ENCODE measurements at regions not wholly inside any gene's neighbourhood (a gene's known extent, or its start where the extent isn't known, plus 50 kb on each side); places are given as distances from the start of the nearest gene placed in this dataset.
"Not testable (repeated sequence)": the region's sequence is repeated elsewhere in the genome, so short reads cannot be mapped to it uniquely, and the experiment has no call there.

GRCh38 chr10:80855348-80855971, 317.8 kb downstream of the SH2D4B start:
- Histone ChIP-seq H3K27ac (ENCODE audit: low read depth, low read length) (no peak overlapping the region), H2AFZ (ENCODE audit: low read length, unreplicated experiment) (no peak overlapping the region), H3K36me3 (ENCODE audit: insufficient read depth, low read length) (no peaks in the 10 kb centered on the region), H3K27me3 (ENCODE audit: insufficient read depth, low read length) (no peaks in the 10 kb centered on the region), H3K4me3 (ENCODE audit: low read depth, low read length) (no peak overlapping the region), H3K79me2 (ENCODE audit: control insufficient read depth, insufficient read depth, low read length, unreplicated experiment) (no peaks in the 10 kb centered on the region), H3K4me1 (ENCODE audit: control insufficient read depth, insufficient read depth, low read length, unreplicated experiment) (no peaks in the 10 kb centered on the region)

DNA sequence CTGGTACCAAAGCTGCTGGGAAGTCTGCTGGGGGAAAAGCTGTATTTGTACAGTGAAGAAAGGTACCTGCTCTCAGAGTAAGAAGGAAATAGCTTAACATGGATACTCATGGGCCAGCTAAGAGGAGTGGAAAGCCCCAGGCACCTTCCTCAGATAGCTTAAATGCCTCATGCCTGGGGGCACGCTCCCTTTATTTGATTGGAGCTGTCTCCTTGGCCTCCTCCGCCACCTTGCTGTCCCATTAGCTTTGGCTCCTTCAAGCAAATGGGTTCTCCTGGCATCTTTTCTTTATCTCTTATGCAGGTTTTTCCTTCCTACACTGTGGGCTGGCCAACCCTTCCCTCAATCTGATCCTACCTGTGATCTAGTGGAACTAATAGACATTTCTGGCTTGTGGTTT, 318.5 kb downstream of the SH2D4B start:
- no peaks in the 10 kb centered on the region for H3K4me1 ChIP-seq (ENCODE audit: control insufficient read depth, insufficient read depth, low read length, unreplicated experiment)
- H3K36me3 ChIP-seq (ENCODE audit: insufficient read depth, low read length), result no peaks in the 10 kb centered on the region
- no peaks in the 10 kb centered on the region for H3K79me2 ChIP-seq (ENCODE audit: control insufficient read depth, insufficient read depth, low read length, unreplicated experiment)
- H3K27ac ChIP-seq (ENCODE audit: low read depth, low read length), result no peak overlapping the region
- H3K4me3 ChIP-seq (ENCODE audit: low read depth, low read length), result no peak overlapping the region
- no peaks in the 10 kb centered on the region for H3K27me3 ChIP-seq (ENCODE audit: insufficient read depth, low read length)
- no peak overlapping the region for H2AFZ ChIP-seq (ENCODE audit: low read length, unreplicated experiment)

- H3K27ac ChIP-seq (ENCODE audit: low read depth, low read length); H3K4me3 ChIP-seq (ENCODE audit: low read depth, low read length); H3K27me3 ChIP-seq (ENCODE audit: insufficient read depth, low read length); H3K36me3 ChIP-seq (ENCODE audit: insufficient read depth, low read length); H3K79me2 ChIP-seq (ENCODE audit: control insufficient read depth, insufficient read depth, low read length, unreplicated experiment); H3K4me1 ChIP-seq (ENCODE audit: control insufficient read depth, insufficient read depth, low read length, unreplicated experiment); H2AFZ ChIP-seq (ENCODE audit: low read length, unreplicated experiment): not testable (repeated sequence)
Observed at GRCh38 chr10:80859279-80859678, 321.6 kb downstream of the SH2D4B start.

- H3K27me3 ChIP-seq (ENCODE audit: insufficient read depth, low read length), result no peaks in the 10 kb centered on the region
- H3K4me3 ChIP-seq (ENCODE audit: low read depth, low read length), result no peak overlapping the region
- H3K79me2 ChIP-seq (ENCODE audit: control insufficient read depth, insufficient read depth, low read length, unreplicated experiment), result no peaks in the 10 kb centered on the region
- H3K4me1 ChIP-seq (ENCODE audit: control insufficient read depth, insufficient read depth, low read length, unreplicated experiment), result no peaks in the 10 kb centered on the region
- no peak overlapping the region for H2AFZ ChIP-seq (ENCODE audit: low read length, unreplicated experiment)
- H3K27ac ChIP-seq (ENCODE audit: low read depth, low read length), result no peak overlapping the region
- H3K36me3 ChIP-seq (ENCODE audit: insufficient read depth, low read length), result no peaks in the 10 kb centered on the region
Observed at GRCh38 chr10:80860719-80861118, 323.0 kb downstream of the SH2D4B start.

DNA sequence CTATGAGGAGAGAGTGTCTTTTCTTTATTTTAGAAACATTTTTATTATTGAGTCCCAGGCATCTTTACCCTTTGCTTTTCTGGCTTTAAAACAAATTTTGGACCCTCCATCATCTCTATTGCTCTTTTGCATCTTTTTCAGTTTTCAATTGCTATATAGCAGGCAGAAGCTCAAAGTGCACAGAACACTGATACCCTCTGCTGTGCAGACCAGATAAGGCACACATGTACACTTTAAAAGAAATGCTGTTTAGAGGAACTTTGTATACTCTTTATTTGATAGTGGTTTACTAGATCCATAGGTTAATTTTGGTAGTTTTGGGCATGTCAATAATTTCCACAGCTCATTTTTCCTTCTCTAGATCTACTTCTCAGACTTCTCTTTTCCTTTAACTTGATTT, 324.2 kb downstream of the SH2D4B start:
- Histone ChIP-seq H2AFZ (ENCODE audit: low read length, unreplicated experiment) (no peak overlapping the region), H3K79me2 (ENCODE audit: control insufficient read depth, insufficient read depth, low read length, unreplicated experiment) (no peaks in the 10 kb centered on the region), H3K36me3 (ENCODE audit: insufficient read depth, low read length) (no peaks in the 10 kb centered on the region), H3K27ac (ENCODE audit: low read depth, low read length) (no peak overlapping the region), H3K4me1 (ENCODE audit: control insufficient read depth, insufficient read depth, low read length, unreplicated experiment) (no peaks in the 10 kb centered on the region), H3K4me3 (ENCODE audit: low read depth, low read length) (no peak overlapping the region), H3K27me3 (ENCODE audit: insufficient read depth, low read length) (no peaks in the 10 kb centered on the region)

GRCh38 chr10:80870282-80870681, 332.6 kb downstream of the SH2D4B start:
- H3K4me1 ChIP-seq (ENCODE audit: control insufficient read depth, insufficient read depth, low read length, unreplicated experiment), result no peaks in the 10 kb centered on the region
- no peaks in the 10 kb centered on the region for H3K79me2 ChIP-seq (ENCODE audit: control insufficient read depth, insufficient read depth, low read length, unreplicated experiment)
- H2AFZ ChIP-seq (ENCODE audit: low read length, unreplicated experiment), result no peak overlapping the region
- no peaks in the 10 kb centered on the region for H3K36me3 ChIP-seq (ENCODE audit: insufficient read depth, low read length)
- H3K27ac ChIP-seq (ENCODE audit: low read depth, low read length), result no peak overlapping the region
- H3K4me3 ChIP-seq (ENCODE audit: low read depth, low read length), result no peak overlapping the region
- H3K27me3 ChIP-seq (ENCODE audit: insufficient read depth, low read length), result no peaks in the 10 kb centered on the region

DNA sequence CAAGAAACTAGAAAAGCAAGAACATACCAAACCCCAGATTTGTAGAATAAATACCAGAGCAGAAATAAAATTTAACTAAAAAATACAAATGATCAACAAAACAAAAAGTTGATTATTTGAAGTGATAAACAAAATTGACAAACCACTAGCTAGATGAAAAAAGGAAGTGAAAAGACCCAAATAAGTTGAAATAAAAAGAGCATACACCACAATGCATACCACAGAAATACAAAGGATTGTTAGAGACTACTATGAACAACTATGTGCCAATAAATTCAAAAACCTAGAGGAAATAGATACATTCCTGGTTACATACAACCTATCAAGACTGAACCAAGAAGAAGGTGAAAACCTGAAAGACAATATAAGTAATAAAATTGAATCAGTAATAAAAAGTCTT, 333.4 kb downstream of the SH2D4B start:
- Histone ChIP-seq H3K36me3 (ENCODE audit: insufficient read depth, low read length) (no peaks in the 10 kb centered on the region), H2AFZ (ENCODE audit: low read length, unreplicated experiment) (no peak overlapping the region), H3K4me3 (ENCODE audit: low read depth, low read length) (no peak overlapping the region), H3K4me1 (ENCODE audit: control insufficient read depth, insufficient read depth, low read length, unreplicated experiment) (no peaks in the 10 kb centered on the region), H3K27me3 (ENCODE audit: insufficient read depth, low read length) (no peaks in the 10 kb centered on the region), H3K79me2 (ENCODE audit: control insufficient read depth, insufficient read depth, low read length, unreplicated experiment) (no peaks in the 10 kb centered on the region), H3K27ac (ENCODE audit: low read depth, low read length) (no peak overlapping the region)

- Histone ChIP-seq H3K4me3 (ENCODE audit: low read depth, low read length) (no peak overlapping the region), H3K4me1 (ENCODE audit: control insufficient read depth, insufficient read depth, low read length, unreplicated experiment) (no peaks in the 10 kb centered on the region), H2AFZ (ENCODE audit: low read length, unreplicated experiment) (no peak overlapping the region), H3K27me3 (ENCODE audit: insufficient read depth, low read length) (no peaks in the 10 kb centered on the region), H3K27ac (ENCODE audit: low read depth, low read length) (no peak overlapping the region), H3K36me3 (ENCODE audit: insufficient read depth, low read length) (no peaks in the 10 kb centered on the region), H3K79me2 (ENCODE audit: control insufficient read depth, insufficient read depth, low read length, unreplicated experiment) (no peaks in the 10 kb centered on the region)
Observed at GRCh38 chr10:80878330-80878729, 340.6 kb downstream of the SH2D4B start.

DNA sequence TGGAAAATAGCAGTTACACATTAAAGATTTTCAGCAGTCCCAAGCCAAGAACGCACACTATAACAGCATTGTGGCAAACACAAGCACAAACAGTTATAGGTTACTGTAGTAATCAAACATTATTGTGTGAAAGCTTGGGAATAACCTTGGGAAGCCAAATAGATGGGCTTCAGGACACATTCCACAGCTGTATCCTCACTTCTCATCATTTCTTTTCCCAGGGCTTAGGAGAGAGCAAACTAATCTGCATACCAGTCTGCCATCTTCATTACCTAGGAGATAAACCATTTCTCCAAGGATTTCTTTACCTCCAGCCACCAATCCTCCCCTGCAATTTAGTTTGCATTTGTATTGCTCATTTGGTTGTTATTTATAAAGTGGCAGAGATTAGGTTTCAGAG, 352.4 kb downstream of the SH2D4B start:
- no peaks in the 10 kb centered on the region for H3K4me1 ChIP-seq (ENCODE audit: control insufficient read depth, insufficient read depth, low read length, unreplicated experiment)
- no peaks in the 10 kb centered on the region for H3K79me2 ChIP-seq (ENCODE audit: control insufficient read depth, insufficient read depth, low read length, unreplicated experiment)
- no peak overlapping the region for H3K27ac ChIP-seq (ENCODE audit: low read depth, low read length)
- no peaks in the 10 kb centered on the region for H3K27me3 ChIP-seq (ENCODE audit: insufficient read depth, low read length)
- H2AFZ ChIP-seq (ENCODE audit: low read length, unreplicated experiment), result no peak overlapping the region
- H3K4me3 ChIP-seq (ENCODE audit: low read depth, low read length), result no peak overlapping the region
- H3K36me3 ChIP-seq (ENCODE audit: insufficient read depth, low read length), result no peaks in the 10 kb centered on the region

GRCh38 chr10:80893256-80893655, 355.6 kb downstream of the SH2D4B start:
- H3K4me1 ChIP-seq (ENCODE audit: control insufficient read depth, insufficient read depth, low read length, unreplicated experiment), result no peaks in the 10 kb centered on the region
- no peak overlapping the region for H3K27ac ChIP-seq (ENCODE audit: low read depth, low read length)
- no peaks in the 10 kb centered on the region for H3K36me3 ChIP-seq (ENCODE audit: insufficient read depth, low read length)
- H2AFZ ChIP-seq (ENCODE audit: low read length, unreplicated experiment), result no peak overlapping the region
- H3K79me2 ChIP-seq (ENCODE audit: control insufficient read depth, insufficient read depth, low read length, unreplicated experiment), result no peaks in the 10 kb centered on the region
- H3K4me3 ChIP-seq (ENCODE audit: low read depth, low read length), result no peak overlapping the region
- no peaks in the 10 kb centered on the region for H3K27me3 ChIP-seq (ENCODE audit: insufficient read depth, low read length)

DNA sequence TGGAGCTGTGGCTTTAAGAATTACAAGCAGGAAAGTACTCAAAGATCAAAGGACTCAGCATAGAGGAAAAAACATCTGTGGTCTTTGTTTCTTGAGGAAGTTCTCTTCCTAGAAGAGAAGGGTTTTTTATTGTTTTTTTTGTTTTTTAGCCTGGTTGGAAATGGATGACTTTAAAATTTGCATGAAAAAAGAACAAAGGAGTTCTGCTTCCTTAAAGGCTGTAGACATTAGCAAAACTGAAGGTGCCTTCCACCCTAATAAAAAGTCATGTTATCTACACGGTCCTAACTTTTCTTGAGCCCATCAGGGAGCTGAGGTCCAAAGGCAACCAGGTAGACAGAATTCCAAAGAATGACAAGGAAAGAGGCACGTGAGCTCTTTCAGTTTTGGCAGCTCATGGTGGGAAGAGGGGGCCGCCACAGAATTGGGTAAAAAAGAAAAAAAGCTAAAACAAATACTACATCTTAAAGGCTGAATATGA, 356.6 kb downstream of the SH2D4B start:
- H3K4me3 ChIP-seq (ENCODE audit: low read depth, low read length), result no peak overlapping the region
- H3K27ac ChIP-seq (ENCODE audit: low read depth, low read length), result no peak overlapping the region
- no peaks in the 10 kb centered on the region for H3K79me2 ChIP-seq (ENCODE audit: control insufficient read depth, insufficient read depth, low read length, unreplicated experiment)
- no peaks in the 10 kb centered on the region for H3K4me1 ChIP-seq (ENCODE audit: control insufficient read depth, insufficient read depth, low read length, unreplicated experiment)
- no peak overlapping the region for H2AFZ ChIP-seq (ENCODE audit: low read length, unreplicated experiment)
- H3K36me3 ChIP-seq (ENCODE audit: insufficient read depth, low read length), result no peaks in the 10 kb centered on the region
- H3K27me3 ChIP-seq (ENCODE audit: insufficient read depth, low read length), result no peaks in the 10 kb centered on the region
